WTC11 (cell line): ENCODE measurements at regions not wholly inside any gene's neighbourhood (a gene's known extent, or its start where the extent isn't known, plus 50 kb on each side); places are given as distances from the start of the nearest gene placed in this dataset.

Experiments
- JUN ChIP-seq: sonication (generic); formaldehyde crosslinking; IDR thresholded peaks from 2 replicates; pipeline ENCODE4 v1.8.0; 2023; ENCODE audit warnings: mild to moderate bottlenecking, missing genetic modification reagents
- RELA ChIP-seq: sonication (generic); formaldehyde crosslinking; IDR thresholded peaks from 2 replicates; pipeline ENCODE4 v1.8.1; 2022; ENCODE audit warnings: missing genetic modification reagents, mild to moderate bottlenecking, borderline replicate concordance
- ZNF219 ChIP-seq: sonication (generic); formaldehyde crosslinking; IDR thresholded peaks from 2 replicates; pipeline ENCODE4 v1.8.0; 2023; ENCODE audit warnings: missing genetic modification reagents, mild to moderate bottlenecking, borderline replicate concordance
- ZNF416 ChIP-seq: fragments of 250-450 bp; sonication (Bioruptor Pico); IDR thresholded peaks from 2 replicates; pipeline ENCODE4 v1.9.0; 2021; ENCODE audit warnings: mild to moderate bottlenecking, inconsistent platforms
- TF ChIP-seq, protein P1 (sequence below): fragments of 200-600 bp; IDR thresholded peaks from 2 replicates; pipeline ENCODE4 v1.8.0; 2022; ENCODE audit warnings: antibody characterized with exemption
- TF ChIP-seq, protein P2 (sequence below): sonication (generic); formaldehyde crosslinking; IDR thresholded peaks from 2 replicates; pipeline ENCODE4 v1.8.0; 2022; ENCODE audit warnings: missing genetic modification reagents
- TF ChIP-seq, protein P3 (sequence below): sonication (generic); formaldehyde crosslinking; conservative IDR thresholded peaks from 2 replicates; pipeline ENCODE4 v1.8.1; 2022; ENCODE audit warnings: mild to moderate bottlenecking, missing genetic modification reagents

DNA sequence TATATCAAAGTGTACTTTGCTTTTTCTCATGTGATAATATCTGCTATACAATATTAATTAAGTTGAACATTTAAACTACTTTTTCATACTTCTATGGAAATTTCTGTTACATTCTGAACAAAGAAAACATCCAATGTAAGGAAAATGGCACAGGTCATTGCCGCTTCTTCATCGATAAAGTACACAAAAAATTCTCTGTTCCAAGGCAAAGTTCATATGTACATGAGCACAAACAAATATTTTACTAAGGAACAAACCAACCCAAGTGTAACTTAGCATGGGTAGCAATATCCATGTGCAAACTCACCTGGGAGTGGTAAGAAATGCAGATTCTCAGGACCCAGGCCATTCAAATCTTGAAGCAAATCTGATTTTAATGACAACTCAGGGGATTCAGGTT, 139.8 kb downstream of the TMEM161B start:
- TF ChIP-seq, protein P1, sequence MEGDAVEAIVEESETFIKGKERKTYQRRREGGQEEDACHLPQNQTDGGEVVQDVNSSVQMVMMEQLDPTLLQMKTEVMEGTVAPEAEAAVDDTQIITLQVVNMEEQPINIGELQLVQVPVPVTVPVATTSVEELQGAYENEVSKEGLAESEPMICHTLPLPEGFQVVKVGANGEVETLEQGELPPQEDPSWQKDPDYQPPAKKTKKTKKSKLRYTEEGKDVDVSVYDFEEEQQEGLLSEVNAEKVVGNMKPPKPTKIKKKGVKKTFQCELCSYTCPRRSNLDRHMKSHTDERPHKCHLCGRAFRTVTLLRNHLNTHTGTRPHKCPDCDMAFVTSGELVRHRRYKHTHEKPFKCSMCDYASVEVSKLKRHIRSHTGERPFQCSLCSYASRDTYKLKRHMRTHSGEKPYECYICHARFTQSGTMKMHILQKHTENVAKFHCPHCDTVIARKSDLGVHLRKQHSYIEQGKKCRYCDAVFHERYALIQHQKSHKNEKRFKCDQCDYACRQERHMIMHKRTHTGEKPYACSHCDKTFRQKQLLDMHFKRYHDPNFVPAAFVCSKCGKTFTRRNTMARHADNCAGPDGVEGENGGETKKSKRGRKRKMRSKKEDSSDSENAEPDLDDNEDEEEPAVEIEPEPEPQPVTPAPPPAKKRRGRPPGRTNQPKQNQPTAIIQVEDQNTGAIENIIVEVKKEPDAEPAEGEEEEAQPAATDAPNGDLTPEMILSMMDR = no peak
- TF ChIP-seq ZNF219 = no peak
- TF ChIP-seq RELA (CRISPR knock-in tag) = no peak
- TF ChIP-seq, protein P2, sequence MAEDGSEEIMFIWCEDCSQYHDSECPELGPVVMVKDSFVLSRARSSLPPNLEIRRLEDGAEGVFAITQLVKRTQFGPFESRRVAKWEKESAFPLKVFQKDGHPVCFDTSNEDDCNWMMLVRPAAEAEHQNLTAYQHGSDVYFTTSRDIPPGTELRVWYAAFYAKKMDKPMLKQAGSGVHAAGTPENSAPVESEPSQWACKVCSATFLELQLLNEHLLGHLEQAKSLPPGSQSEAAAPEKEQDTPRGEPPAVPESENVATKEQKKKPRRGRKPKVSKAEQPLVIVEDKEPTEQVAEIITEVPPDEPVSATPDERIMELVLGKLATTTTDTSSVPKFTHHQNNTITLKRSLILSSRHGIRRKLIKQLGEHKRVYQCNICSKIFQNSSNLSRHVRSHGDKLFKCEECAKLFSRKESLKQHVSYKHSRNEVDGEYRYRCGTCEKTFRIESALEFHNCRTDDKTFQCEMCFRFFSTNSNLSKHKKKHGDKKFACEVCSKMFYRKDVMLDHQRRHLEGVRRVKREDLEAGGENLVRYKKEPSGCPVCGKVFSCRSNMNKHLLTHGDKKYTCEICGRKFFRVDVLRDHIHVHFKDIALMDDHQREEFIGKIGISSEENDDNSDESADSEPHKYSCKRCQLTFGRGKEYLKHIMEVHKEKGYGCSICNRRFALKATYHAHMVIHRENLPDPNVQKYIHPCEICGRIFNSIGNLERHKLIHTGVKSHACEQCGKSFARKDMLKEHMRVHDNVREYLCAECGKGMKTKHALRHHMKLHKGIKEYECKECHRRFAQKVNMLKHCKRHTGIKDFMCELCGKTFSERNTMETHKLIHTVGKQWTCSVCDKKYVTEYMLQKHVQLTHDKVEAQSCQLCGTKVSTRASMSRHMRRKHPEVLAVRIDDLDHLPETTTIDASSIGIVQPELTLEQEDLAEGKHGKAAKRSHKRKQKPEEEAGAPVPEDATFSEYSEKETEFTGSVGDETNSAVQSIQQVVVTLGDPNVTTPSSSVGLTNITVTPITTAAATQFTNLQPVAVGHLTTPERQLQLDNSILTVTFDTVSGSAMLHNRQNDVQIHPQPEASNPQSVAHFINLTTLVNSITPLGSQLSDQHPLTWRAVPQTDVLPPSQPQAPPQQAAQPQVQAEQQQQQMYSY (CRISPR knock-in tag) = no peak
- TF ChIP-seq, protein P3, sequence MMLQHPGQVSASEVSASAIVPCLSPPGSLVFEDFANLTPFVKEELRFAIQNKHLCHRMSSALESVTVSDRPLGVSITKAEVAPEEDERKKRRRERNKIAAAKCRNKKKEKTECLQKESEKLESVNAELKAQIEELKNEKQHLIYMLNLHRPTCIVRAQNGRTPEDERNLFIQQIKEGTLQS (CRISPR knock-in tag) = no peak
- no peak for TF ChIP-seq ZNF416 (CRISPR knock-in tag)
- no peak for TF ChIP-seq JUN (CRISPR knock-in tag)
